NCI-H146 (cell line): ENCODE measurements at regions not wholly inside any gene's neighbourhood (a gene's known extent, or its start where the extent isn't known, plus 50 kb on each side); places are given as distances from the start of the nearest gene placed in this dataset.
A peak's percentile ranks its signal among the peaks of the same experiment; 100 is the strongest.

Experiments
- DNase-seq: peaks from one replicate; lab custom pipeline; 2025; lab: John Stamatoyannopoulos, UW

DNA sequence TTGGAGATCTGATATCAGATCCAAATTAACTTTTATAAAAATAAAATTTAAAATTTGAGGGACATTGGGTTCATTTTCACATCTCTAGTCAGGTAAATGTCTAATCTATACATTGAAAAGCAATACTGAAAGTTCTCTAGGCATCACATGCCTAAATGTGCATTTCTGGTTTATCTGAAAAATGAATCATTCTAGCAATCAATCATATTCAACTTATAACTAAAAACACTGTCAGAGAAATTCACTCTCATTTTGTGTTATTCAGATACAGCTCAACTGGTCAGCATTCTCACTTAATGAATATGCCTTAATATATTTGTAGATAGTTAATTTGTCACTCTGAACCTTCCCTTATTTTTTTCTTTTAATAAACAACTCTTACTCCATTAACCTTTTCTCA, 243.2 kb downstream of the CASP12 start:
- no peak for DNase-seq

GRCh38 chr11:104654181-104654813, 244.0 kb downstream of the CASP12 start:
- DNase-seq, result no peak

DNA sequence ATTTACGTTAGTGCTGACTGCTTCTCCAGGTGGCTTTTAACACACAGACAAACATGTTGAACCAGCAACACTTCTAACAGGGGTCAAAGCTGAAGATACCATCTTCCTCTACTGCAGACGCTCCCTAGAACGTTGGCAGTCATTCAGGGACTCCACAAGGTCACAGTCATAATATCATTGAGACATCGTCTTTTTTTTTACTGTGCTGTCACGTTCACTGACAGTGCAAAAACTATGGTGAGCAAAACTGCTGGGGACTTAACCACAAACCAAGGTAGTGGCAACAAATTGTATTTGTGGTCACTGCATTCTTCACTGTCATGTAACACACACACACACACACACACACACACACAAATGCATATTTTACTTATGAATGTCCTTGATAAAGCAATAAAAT, 244.9 kb downstream of the CASP12 start:
- DNase-seq, result no peak

DNA sequence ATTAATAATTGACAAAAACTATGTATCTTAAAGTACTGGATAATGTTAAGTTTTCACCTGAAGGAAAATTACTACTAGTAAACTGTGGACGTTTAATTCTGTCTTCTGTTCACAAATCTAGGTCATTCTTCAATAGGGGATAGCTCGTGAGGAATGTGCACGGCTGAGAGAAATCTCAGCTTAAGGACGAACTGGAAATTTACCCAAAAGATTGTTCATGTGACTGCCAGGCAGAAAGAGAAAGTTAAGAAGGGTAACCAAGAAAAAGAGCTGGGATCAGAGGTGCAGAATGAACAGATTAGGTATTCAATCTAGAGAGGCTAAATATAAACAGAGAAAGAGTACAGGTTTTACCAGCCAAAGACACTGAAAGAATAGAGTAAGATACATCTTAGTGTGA, 245.3 kb downstream of the CASP12 start:
- no peak for DNase-seq

GRCh38 chr11:104650234-104650633, 248.0 kb downstream of the CASP12 start:
- DNase-seq, result no peak

DNA sequence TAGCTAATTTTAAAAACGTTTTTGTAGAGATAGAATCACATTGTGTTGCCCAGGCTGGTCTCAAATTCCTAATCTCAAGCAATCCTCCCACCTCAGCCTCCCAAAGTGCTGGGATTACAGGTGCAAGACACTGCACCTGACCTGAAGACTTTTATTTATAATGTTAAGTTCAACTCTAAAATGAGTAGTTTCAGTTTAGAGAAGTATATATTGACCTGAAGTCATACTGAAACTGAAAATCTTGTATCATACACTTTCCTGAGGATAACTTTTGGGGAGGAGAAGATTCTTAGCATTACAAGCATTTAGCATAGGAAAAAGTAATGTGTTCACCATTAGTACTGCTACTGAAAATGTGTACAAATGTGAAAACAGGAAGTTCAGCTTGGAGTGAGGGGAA, 249.3 kb downstream of the CASP12 start:
- no peak for DNase-seq

- no peak for DNase-seq
Observed at GRCh38 chr11:104645261-104646222, 252.7 kb downstream of the CASP12 start.

DNA sequence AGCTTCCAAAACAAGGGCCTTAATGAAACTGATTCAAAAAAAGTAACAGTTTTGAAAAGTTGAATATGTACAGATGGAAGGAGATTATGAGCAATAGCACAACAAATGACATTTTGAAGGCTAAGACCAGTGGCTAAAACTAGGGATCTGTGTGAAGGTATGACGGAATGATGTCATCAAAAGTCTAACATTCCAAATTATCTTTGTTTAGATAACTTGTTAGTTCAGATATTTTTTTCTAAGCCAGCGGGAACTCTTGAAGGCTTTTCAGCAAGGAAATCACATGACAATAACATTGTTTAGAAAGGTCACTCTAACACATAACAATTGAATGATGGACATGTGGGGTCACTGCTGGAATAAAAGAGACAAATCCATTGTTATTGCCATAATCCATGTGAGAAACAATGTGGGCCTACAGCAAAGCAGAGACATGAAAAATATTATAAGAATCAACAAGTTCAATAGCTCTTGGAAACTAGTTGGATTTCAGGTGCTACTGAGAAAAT, 260.5 kb downstream of the CASP12 start:
- no peak for DNase-seq

- DNase-seq, result no peak
Observed at GRCh38 chr11:104633226-104633625, 265.0 kb downstream of the CASP12 start.

DNA sequence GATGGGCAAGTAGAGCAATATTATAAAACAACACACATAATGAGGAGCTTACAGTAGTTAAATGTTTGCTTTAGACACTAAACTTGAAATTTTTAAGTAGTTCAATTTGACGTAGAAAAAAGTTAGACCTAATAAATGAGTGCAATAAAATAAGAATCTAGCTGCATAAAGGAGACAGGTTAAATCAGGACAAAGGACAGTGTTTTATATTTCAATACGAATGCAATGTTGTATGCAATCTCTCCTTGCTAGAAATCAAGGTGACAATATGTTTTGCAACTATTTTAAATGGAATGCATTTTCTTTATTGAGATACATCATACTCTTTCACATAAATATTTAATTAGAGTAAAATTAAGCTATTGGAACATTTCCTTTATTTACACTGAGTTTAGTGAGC, 267.9 kb downstream of the CASP12 start:
- no peak for DNase-seq

- DNase-seq, result no peak
Observed at GRCh38 chr11:104625246-104625645, 273.0 kb downstream of the CASP12 start.

DNA sequence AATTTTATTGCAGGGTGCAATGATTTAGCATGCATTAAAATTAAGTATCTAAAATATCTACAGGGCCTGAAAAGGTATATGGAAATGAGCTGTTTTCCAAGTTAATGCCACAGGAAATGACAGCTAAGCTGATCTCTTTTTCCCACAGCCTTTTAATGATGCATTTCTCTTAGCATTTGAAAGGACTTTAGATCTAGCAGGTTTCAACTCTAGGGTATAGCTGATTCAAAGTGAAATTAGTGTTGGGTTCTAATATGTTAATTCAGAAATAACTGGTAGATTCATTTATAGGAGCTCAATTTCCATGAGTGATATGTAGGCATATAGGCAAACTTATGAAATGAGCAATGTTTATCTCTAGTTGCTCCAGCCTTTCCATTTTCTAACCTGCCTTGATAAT, 274.2 kb downstream of the CASP12 start:
- DNase-seq, result no peak

- no peak for DNase-seq
Observed at GRCh38 chr11:104623518-104623917, 274.7 kb downstream of the CASP12 start.

DNA sequence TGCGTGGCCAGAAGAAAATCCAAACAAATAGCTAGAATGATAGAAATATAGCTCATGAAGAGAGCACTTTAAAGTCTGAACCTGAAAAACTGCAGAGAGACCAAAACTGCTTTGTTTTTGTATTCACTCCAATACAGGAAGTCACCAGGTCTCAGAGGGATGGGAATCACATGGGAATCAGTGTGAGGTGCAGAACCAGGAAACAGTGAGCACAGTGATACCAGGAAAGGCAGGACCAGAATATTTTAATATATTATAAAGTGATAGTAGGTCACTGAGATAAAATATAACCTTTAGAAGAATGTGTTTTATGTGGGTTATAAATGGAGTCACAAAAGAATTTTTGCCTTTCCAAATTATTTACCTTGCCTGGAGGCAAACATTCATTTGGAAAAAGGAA, 277.3 kb downstream of the CASP12 start:
- no peak for DNase-seq

GRCh38 chr11:104619751-104620150, 278.5 kb downstream of the CASP12 start:
- no peak for DNase-seq

- no peak for DNase-seq
Observed at GRCh38 chr11:104618954-104619353, 279.3 kb downstream of the CASP12 start.

- no peak for DNase-seq
Observed at GRCh38 chr11:104614961-104615360, 283.3 kb downstream of the CASP12 start.

DNA sequence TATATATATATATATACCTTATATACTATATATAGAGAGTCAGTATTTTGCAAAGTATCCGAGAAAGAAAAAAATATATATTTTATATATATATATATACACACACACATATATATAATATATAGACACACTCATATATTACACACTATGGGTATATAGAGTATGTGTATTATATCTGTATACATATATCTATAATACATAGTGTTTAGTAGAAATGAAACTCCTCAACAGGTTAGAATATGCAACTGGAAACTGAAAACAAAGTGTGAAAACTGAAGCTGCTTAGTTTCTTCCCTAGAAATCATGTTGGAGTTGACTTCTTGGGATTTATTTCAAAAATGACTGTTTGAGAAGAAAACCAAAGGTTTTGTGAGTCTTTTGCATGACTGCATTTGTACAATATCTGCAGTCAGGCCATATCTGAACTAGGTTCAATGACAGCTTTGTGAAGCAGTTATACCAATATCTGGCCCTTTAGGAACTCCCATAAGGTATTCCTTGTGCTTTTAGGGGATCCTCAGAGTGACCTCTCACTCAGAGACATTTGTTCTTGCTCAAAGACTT, 284.1 kb downstream of the CASP12 start:
- no peak for DNase-seq

- DNase-seq, result no peak
Observed at GRCh38 chr11:104610635-104611034, 287.6 kb downstream of the CASP12 start.

GRCh38 chr11:104609311-104610085, 288.8 kb downstream of the CASP12 start:
- DNase-seq, result peak; percentile 45

DNA sequence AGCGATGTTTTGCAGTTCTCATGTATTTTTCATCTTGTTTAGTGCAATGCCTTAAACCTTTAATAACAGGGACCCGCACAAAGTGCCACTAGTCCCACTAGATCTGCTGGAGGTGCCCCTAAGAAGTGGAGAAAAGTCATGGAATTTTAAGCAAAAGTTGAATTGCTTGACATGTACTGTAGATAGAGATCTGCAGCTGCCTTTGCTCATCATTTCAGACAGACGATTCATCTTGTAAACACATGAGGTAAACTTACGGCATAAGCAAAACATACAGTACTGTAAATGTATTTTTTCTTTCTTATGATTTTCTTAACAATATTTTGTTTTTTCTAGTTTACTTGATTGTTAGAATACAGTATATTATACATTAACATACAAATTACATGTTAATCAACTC, 295.6 kb downstream of the CASP12 start:
- DNase-seq, result no peak
